Smooth muscle cell (in vitro differentiated cells): ENCODE measurements at regions not wholly inside any gene's neighbourhood (a gene's known extent, or its start where the extent isn't known, plus 50 kb on each side); places are given as distances from the start of the nearest gene placed in this dataset.
A peak's percentile ranks its signal among the peaks of the same experiment; 100 is the strongest.

Experiments used
- DNase-seq: peaks from one replicate; lab custom pipeline; 2025; ENCODE audit not compliant: unreplicated experiment; lab: John Stamatoyannopoulos, UW
- H2AFZ ChIP-seq: fragments of 200-600 bp; sonication (generic); 2 replicates; pipeline ENCODE4 v1.6.0; 2016; ENCODE audit warnings: antibody characterized with exemption, low read depth, mild to moderate bottlenecking
- H3F3A ChIP-seq: fragments of 200-600 bp; sonication (generic); 2 replicates; pipeline ENCODE4 v1.6.0; 2017; ENCODE audit warnings: antibody characterized with exemption, low read depth
- H3K27ac ChIP-seq: fragments of 200-600 bp; sonication (generic); 2 replicates; pipeline ENCODE4 v1.5.1; 2016; ENCODE audit warnings: low read depth, mild to moderate bottlenecking
- H3K27me3 ChIP-seq: fragments of 200-600 bp; sonication (generic); 2 replicates; pipeline ENCODE4 v1.6.1; 2016; ENCODE audit warnings: low read depth, mild to moderate bottlenecking
- H3K36me3 ChIP-seq: fragments of 200-600 bp; sonication (generic); 2 replicates; pipeline ENCODE4 v1.5.1; 2016; ENCODE audit warnings: low read depth
- H3K4me1 ChIP-seq: fragments of 200-600 bp; sonication (generic); 2 replicates; pipeline ENCODE4 v1.5.1; 2016; ENCODE audit warnings: low read depth
- H3K4me2 ChIP-seq: fragments of 200-600 bp; sonication (generic); 2 replicates; pipeline ENCODE4 v1.6.0; 2016; ENCODE audit warnings: mild to moderate bottlenecking
- H3K4me3 ChIP-seq: fragments of 200-600 bp; sonication (generic); 2 replicates; pipeline ENCODE4 v1.5.1; 2016; ENCODE audit warnings: mild to moderate bottlenecking
- H3K79me2 ChIP-seq: fragments of 200-600 bp; sonication (generic); 2 replicates; pipeline ENCODE4 v1.6.0; 2016; ENCODE audit warnings: low read depth, mild to moderate bottlenecking
- H3K9ac ChIP-seq: fragments of 200-600 bp; sonication (generic); 2 replicates; pipeline ENCODE4 v1.6.0; 2016; ENCODE audit warnings: low read depth
- H3K9me3 ChIP-seq: fragments of 200-600 bp; sonication (generic); replicated peaks from 2 replicates; pipeline ENCODE4 v1.5.1; 2016; ENCODE audit warnings: low read depth
- H4K20me1 ChIP-seq: fragments of 200-600 bp; sonication (generic); 2 replicates; pipeline ENCODE4 v1.6.0; 2016; ENCODE audit warnings: low read depth
- WGBS: methylation state at CpG from one replicate; pipeline ENCODE4 v1.1.7; 2016; ENCODE audit warnings: low lambda C conversion rate; 5-methylcytosine and 5-hydroxymethylcytosine counted together
- TF ChIP-seq, protein P1 (sequence below): fragments of 200-600 bp; sonication (generic); IDR thresholded peaks from 2 replicates; pipeline ENCODE4 v1.5.1; 2017; ENCODE audit warnings: borderline replicate concordance, mild to moderate bottlenecking, antibody characterized with exemption; ENCODE audit not compliant: insufficient read depth, poor library complexity, severe bottlenecking

GRCh38 chr5:166379517-166379916 lies 1911.9 kb upstream of the WWC1 start:
- 97% methylated on average over 11 of the region's 11 CpGs for WGBS
- Histone ChIP-seq H3K4me1 (no peaks in the 10 kb centered on the region), H3K9ac (no peak overlapping the region), H3F3A (no peaks in the 10 kb centered on the region), H3K36me3 (no peaks in the 10 kb centered on the region), H3K9me3 (no peaks in the 10 kb centered on the region), H3K4me3 (no peak overlapping the region), H2AFZ (no peak overlapping the region), H3K79me2 (no peaks in the 10 kb centered on the region), H4K20me1 (no peaks in the 10 kb centered on the region), H3K27me3 (no peaks in the 10 kb centered on the region), H3K4me2 (no peak overlapping the region), H3K27ac (no peak overlapping the region)
- TF ChIP-seq, protein P1, sequence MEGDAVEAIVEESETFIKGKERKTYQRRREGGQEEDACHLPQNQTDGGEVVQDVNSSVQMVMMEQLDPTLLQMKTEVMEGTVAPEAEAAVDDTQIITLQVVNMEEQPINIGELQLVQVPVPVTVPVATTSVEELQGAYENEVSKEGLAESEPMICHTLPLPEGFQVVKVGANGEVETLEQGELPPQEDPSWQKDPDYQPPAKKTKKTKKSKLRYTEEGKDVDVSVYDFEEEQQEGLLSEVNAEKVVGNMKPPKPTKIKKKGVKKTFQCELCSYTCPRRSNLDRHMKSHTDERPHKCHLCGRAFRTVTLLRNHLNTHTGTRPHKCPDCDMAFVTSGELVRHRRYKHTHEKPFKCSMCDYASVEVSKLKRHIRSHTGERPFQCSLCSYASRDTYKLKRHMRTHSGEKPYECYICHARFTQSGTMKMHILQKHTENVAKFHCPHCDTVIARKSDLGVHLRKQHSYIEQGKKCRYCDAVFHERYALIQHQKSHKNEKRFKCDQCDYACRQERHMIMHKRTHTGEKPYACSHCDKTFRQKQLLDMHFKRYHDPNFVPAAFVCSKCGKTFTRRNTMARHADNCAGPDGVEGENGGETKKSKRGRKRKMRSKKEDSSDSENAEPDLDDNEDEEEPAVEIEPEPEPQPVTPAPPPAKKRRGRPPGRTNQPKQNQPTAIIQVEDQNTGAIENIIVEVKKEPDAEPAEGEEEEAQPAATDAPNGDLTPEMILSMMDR: no peak
- DNase-seq: no peak

DNA sequence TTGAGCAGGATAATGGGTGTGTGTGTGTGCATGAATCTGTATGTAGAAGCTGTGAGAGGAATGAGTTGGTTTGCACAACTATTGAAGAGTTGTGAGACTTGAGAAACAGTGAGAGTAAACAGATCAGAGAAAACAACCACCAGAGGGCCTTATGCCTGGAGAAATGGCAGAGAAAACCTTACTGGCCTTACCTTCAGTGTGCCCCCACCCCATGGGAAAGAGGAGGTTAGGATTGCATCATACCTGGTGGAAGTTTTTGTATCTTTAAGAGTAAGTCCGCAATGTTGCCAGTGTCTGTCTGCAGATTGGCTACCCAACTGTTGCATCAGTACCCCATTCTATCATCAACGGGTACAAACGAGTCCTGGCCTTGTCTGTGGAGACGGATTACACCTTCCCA lies 1909.4 kb upstream of the WWC1 start:
- no peak for DNase-seq
- Histone ChIP-seq H2AFZ (no peak overlapping the region), H3K27ac (no peak overlapping the region), H4K20me1 (no peaks in the 10 kb centered on the region), H3K4me1 (no peaks in the 10 kb centered on the region), H3K4me2 (no peak overlapping the region), H3K9me3 (no peaks in the 10 kb centered on the region), H3K36me3 (no peaks in the 10 kb centered on the region), H3K9ac (no peak overlapping the region), H3F3A (no peaks in the 10 kb centered on the region), H3K4me3 (no peak overlapping the region), H3K79me2 (no peaks in the 10 kb centered on the region), H3K27me3 (no peaks in the 10 kb centered on the region)
- TF ChIP-seq, protein P1: no peak
- 89% methylated on average over 4 of the region's 4 CpGs for WGBS

GRCh38 chr5:166398131-166398530 lies 1893.3 kb upstream of the WWC1 start:
- peaks cover 5% of the 10 kb centered on the region for H3K4me1 ChIP-seq

GRCh38 chr5:166399781-166400180 lies 1891.7 kb upstream of the WWC1 start:
- H3K27me3 ChIP-seq: no peaks in the 10 kb centered on the region
- H3F3A ChIP-seq: no peaks in the 10 kb centered on the region
- H2AFZ ChIP-seq: peak overlapping the region; percentile 30
- H3K9ac ChIP-seq: no peak overlapping the region
- 32% methylated on average over 2 of the region's 2 CpGs for WGBS
- H3K4me2 ChIP-seq: no peak overlapping the region
- H3K4me3 ChIP-seq: no peak overlapping the region
- H3K27ac ChIP-seq: no peak overlapping the region
- H4K20me1 ChIP-seq: no peaks in the 10 kb centered on the region
- H3K9me3 ChIP-seq: no peaks in the 10 kb centered on the region
- no peak for DNase-seq
- no peaks in the 10 kb centered on the region for H3K79me2 ChIP-seq
- no peaks in the 10 kb centered on the region for H3K36me3 ChIP-seq
- peaks cover 5% of the 10 kb centered on the region for H3K4me1 ChIP-seq
- TF ChIP-seq, protein P1: no peak

More at GRCh38 chr5:166398131-166398530, 1893.3 kb upstream of the WWC1 start:
- no peaks in the 10 kb centered on the region for H3K79me2 ChIP-seq
- no peaks in the 10 kb centered on the region for H3F3A ChIP-seq
- WGBS: 82% methylated on average over 3 of the region's 3 CpGs
- no peaks in the 10 kb centered on the region for H3K9me3 ChIP-seq
- no peaks in the 10 kb centered on the region for H4K20me1 ChIP-seq
- H3K9ac ChIP-seq: no peak overlapping the region
- no peaks in the 10 kb centered on the region for H3K27me3 ChIP-seq
- no peak overlapping the region for H3K4me3 ChIP-seq
- no peak overlapping the region for H3K27ac ChIP-seq
- no peak overlapping the region for H3K4me2 ChIP-seq
- H3K36me3 ChIP-seq: no peaks in the 10 kb centered on the region
- no peak for DNase-seq
- TF ChIP-seq, protein P1: no peak
- no peak overlapping the region for H2AFZ ChIP-seq
